ENCODE measurements at regions not wholly inside any gene's neighbourhood (a gene's known extent, or its start where the extent isn't known, plus 50 kb on each side); places are given as distances from the start of the nearest gene placed in this dataset.

GRCh38 chr11:105524286-105524685 is 85.6 kb upstream of the GRIA4 start:
- BruUV-seq (replicated peaks) = no TSS peak
- Histone ChIP-seq H3K4me3 (replicated peaks in 1 of 2; ENCODE audit: low read depth in 1 of 2, low read length in 2 of 2) (no peak overlapping the region), H3K27me3 (ENCODE audit: insufficient read depth, low read length) (no peaks in the 10 kb centered on the region), H3K9me2 (ENCODE audit: insufficient read depth) (no peaks in the 10 kb centered on the region), H3K79me2 (ENCODE audit: insufficient read depth, low read length) (no peaks in the 10 kb centered on the region), H2AFZ (ENCODE audit: low read depth, low read length, poor library complexity, severe bottlenecking) (no peak overlapping the region), H4K20me1 (ENCODE audit: insufficient read depth) (no peaks in the 10 kb centered on the region), H3K4me1 (ENCODE audit: control insufficient read depth in 1 of 2, insufficient read depth in 2 of 2, low read length in 2 of 2) (no peaks in the 10 kb centered on the region), H3K36me3 (ENCODE audit: control insufficient read depth in 1 of 2, insufficient read depth in 2 of 2, low read length in 2 of 2) (no peaks in the 10 kb centered on the region), H3K27ac (ENCODE audit: low read depth, low read length) (no peak overlapping the region), H3K9me3 (ENCODE audit: control insufficient read depth in 1 of 2, insufficient read depth in 1 of 2, low read depth in 1 of 2, low read length in 2 of 2) (0 out of 4 replicates have a peak, but pooled peaks cover 0 to 4% of the 10 kb centered on the region in 2 experiments), H3K9ac (ENCODE audit: low read length) (no peak overlapping the region), H3K4me2 (ENCODE audit: low read length) (no peak overlapping the region)
- ATAC-seq (no peak), DNase-seq (ENCODE audit: low read depth, low spot score) (no peak)
- ChIA-PET POLR2A (no interaction called here), RAD21 (ENCODE audit: low non-redundant PET in 1 of 2, low total read pairs in 2 of 2, uncharacterized antibody in 2 of 2, unreplicated experiment in 2 of 2) (no interaction called here), CTCF (interaction anchor here (0.6 kb wide), 1 partner anchor 33 kb away, joined by 4 read pairs; no protein-coding TSS in a partner anchor)
- intact Hi-C loops (cut with micrococcal nuclease) = no loop called here
- TF ChIP-seq JUND (IDR thresholded peaks at IDR 0.05) = no peak
- no peak for TF ChIP-seq ZNF274 (IDR thresholded peaks at IDR 0.05; ENCODE audit: low read depth, low read length)
- TF ChIP-seq CBX3 (IDR thresholded peaks at IDR 0.05; ENCODE audit: low read depth) = no peak
- TF ChIP-seq POLR2AphosphoS5 (IDR thresholded peaks at IDR 0.05; ENCODE audit: low read depth, low read length) = no peak
- TF ChIP-seq SIN3A (IDR thresholded peaks at IDR 0.05; ENCODE audit: low read depth) = no peak
- no peak for TF ChIP-seq RAD21 (IDR thresholded peaks at IDR 0.05; ENCODE audit: low read depth)
- no peak for TF ChIP-seq ELF1 (IDR thresholded peaks at IDR 0.05; ENCODE audit: borderline replicate concordance, low read depth)
- TF ChIP-seq ZBTB33 (IDR thresholded peaks at IDR 0.05; ENCODE audit: extremely low read depth, insufficient replicate concordance, low read length) = no peak
- no peak for TF ChIP-seq SRF (IDR thresholded peaks at IDR 0.05; ENCODE audit: low read depth)
- TF ChIP-seq CEBPB (IDR thresholded peaks at IDR 0.05; ENCODE audit: low read depth) = no peak
- TF ChIP-seq EGR1 (IDR thresholded peaks at IDR 0.05; ENCODE audit: low read depth) = no peak
- TF ChIP-seq TCF7L2 (IDR thresholded peaks at IDR 0.05; ENCODE audit: borderline replicate concordance, extremely low read depth, insufficient read depth, insufficient read length) = no peak
- TF ChIP-seq, protein P1, sequence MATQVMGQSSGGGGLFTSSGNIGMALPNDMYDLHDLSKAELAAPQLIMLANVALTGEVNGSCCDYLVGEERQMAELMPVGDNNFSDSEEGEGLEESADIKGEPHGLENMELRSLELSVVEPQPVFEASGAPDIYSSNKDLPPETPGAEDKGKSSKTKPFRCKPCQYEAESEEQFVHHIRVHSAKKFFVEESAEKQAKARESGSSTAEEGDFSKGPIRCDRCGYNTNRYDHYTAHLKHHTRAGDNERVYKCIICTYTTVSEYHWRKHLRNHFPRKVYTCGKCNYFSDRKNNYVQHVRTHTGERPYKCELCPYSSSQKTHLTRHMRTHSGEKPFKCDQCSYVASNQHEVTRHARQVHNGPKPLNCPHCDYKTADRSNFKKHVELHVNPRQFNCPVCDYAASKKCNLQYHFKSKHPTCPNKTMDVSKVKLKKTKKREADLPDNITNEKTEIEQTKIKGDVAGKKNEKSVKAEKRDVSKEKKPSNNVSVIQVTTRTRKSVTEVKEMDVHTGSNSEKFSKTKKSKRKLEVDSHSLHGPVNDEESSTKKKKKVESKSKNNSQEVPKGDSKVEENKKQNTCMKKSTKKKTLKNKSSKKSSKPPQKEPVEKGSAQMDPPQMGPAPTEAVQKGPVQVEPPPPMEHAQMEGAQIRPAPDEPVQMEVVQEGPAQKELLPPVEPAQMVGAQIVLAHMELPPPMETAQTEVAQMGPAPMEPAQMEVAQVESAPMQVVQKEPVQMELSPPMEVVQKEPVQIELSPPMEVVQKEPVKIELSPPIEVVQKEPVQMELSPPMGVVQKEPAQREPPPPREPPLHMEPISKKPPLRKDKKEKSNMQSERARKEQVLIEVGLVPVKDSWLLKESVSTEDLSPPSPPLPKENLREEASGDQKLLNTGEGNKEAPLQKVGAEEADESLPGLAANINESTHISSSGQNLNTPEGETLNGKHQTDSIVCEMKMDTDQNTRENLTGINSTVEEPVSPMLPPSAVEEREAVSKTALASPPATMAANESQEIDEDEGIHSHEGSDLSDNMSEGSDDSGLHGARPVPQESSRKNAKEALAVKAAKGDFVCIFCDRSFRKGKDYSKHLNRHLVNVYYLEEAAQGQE (IDR thresholded peaks at IDR 0.05; ENCODE audit: low read depth) = no peak
- TF ChIP-seq SP1 (IDR thresholded peaks at IDR 0.05; ENCODE audit: low read depth) = no peak
- TF ChIP-seq CTCF (IDR thresholded peaks at IDR 0.05 in 2 of 3, conservative IDR thresholded peaks at IDR 0.05 in 1 of 3; ENCODE audit: borderline replicate concordance in 1 of 3, insufficient read depth in 1 of 3, low read depth in 2 of 3, low read length in 2 of 3) = no peak
- no peak for TF ChIP-seq ZFX (IDR thresholded peaks at IDR 0.05)
- no peak for TF ChIP-seq MAX (IDR thresholded peaks at IDR 0.05)
- no peak for TF ChIP-seq FOSL1 (IDR thresholded peaks at IDR 0.05; ENCODE audit: low read depth)
- no peak for TF ChIP-seq POLR2A (IDR thresholded peaks at IDR 0.05; ENCODE audit: borderline replicate concordance, extremely low read depth, insufficient read depth, insufficient read length)

All from HCT116 (cell line).